HG03095 (cell line): ENCODE measurements at regions not wholly inside any gene's neighbourhood (a gene's known extent, or its start where the extent isn't known, plus 50 kb on each side); places are given as distances from the start of the nearest gene placed in this dataset.
"Not testable (repeated sequence)": the region's sequence is repeated elsewhere in the genome, so short reads cannot be mapped to it uniquely, and the experiment has no call there.

ENCODE experiments used
- ATAC-seq: cut with Tn5 transposase; IDR thresholded peaks from one replicate; pipeline ENCODE4 v1.9.1; 2021; ENCODE audit warnings: moderate library complexity; ENCODE audit not compliant: unreplicated experiment

DNA sequence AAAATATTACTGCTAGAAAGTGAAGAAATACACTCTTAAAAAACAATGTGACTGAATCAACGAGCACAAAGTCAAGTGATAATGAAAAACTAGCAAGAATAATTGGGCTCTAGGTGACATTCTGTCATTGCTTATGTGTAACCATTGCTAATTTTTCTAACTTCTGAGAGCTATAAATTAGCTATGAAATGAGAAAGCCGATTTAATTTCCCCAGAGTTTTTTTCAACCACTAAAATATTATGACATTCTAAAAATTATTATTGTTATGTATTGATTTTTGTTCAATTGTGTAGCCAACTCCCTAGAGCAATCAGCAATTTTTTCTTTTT lies 458.6 kb upstream of the ATXN8OS start:
- no peak for ATAC-seq

DNA sequence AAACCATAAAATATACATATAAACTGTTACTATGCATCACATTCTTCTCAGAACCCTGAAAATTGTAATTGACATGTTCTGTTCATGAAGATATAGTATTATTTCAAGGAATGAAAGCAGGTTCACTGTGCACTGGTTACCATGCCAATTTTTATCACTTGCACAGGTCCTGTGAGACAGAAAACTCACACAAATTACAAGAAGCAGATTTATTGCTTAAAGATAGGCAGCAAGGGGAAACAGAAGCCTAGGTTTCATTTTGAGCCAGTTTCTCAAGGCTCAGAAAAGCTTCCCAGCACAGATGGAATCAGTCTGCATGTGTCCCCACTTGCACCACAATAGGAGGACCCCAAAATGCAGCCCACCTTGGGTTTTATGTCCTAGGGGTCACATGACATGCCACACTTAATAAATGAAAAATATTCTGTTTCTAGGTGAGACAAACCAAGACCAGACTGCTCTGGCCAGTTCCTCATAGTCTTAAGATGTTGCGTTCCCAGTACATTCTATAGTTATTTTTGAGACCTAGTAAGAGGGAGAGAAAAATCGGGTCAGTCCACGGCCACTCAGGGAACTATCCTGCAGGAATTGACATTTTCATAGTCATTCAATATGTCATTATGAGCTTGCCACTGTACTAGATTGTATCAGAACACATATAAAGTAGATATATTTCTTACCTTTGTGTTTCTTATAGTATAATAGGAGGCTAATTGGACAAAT lies 459.1 kb upstream of the ATXN8OS start:
- ATAC-seq: no peak

- no peak for ATAC-seq
Observed at GRCh38 chr13:69644447-69644846, 463.2 kb upstream of the ATXN8OS start.

DNA sequence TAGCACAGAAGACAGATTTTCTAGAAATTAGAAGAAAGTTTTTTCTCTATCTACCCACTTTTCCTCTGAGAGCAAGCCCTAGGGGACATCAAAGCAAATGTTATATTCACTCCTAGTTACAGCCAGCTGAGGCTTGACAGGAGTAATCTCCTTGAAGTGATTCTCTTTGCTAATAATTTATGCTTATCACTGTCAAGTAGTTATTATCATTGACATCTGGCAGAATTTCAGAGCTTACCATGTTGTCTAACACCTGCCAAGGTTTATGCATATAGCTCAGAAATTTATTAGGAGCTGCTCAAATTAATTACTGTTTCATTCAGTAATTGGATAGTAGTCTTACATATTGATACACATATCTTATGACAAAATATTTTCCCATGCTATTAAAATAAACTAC lies 465.9 kb upstream of the ATXN8OS start:
- no peak for ATAC-seq

GRCh38 chr13:69633044-69633443 lies 474.6 kb upstream of the ATXN8OS start:
- no peak for ATAC-seq

- no peak for ATAC-seq
Observed at GRCh38 chr13:69623973-69624372, 483.7 kb upstream of the ATXN8OS start.

DNA sequence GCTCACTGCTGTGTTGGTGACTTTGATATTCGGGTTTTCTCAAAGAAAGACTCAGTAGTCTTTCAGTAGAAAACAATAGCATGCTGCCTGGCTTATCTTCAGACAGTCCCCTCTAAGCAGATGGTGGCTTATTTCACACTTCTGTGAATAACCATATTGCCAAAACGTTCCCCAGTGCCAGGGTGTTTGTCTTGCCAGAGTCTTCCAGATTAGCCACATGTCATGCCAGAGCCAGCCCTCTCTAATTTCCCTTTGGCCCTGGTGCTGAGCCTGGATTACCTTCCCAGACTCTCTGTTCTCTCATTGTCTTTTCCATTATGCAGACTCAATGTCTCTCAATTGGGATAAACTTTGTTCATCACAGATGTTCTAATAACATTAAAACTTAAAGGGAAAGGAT lies 488.0 kb upstream of the ATXN8OS start:
- ATAC-seq: no peak

DNA sequence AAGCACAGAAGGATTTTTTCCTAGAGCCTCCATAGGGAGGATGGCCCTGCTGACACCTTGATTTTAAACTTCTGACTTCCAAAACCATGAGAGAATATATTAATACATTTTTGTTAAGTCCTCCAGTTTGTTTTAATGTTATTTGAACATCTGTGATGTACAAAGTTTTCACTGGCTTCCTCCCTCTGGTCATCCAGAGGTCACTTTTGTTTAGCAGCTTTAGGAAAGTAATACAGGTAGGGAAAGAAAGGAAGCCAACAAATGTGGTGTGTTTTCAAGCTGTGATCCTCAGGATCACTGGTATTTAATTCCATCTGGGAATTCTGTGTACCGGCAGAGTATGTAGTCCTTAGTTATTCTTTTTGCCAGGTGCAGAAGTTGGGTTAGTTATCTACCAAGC lies 488.8 kb upstream of the ATXN8OS start:
- ATAC-seq: no peak

DNA sequence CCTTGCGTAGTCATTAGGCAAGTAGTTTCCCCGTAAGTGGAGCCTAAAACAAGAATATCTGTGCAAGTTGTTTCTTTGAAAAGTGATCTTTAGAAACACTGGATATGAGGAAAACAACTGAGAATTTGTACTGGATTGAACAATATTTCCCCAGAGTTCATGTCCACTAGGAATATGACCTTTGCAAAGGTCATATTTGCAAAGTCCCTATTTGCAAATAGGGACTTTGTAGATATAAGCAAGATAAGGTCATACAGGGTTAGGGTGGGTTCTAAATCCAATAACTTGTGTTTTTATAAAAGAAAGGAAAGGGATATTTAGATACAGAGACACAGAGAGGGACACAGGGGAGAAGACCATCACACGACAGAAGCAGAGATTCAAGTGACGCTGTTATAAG lies 489.2 kb upstream of the ATXN8OS start:
- ATAC-seq: no peak

GRCh38 chr13:69617587-69617986 lies 490.0 kb upstream of the ATXN8OS start:
- no peak for ATAC-seq

DNA sequence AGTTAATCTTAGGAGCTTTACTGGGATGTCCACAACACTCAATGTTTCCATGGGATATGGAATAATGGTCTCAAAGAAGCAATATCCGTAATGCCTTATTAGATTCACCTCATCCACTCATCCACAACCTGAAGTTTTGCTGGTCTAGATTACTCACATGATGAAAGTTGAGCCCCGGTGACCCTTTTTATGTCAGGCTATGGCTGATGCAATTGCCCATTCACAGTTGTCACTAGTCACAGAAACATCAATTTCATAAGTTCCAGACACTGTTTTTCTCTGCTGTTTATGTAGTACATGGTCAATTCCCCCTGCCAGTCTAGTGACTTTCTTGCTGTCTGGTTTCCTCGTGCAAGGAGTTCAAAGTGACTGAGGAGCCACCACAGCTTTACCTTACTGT lies 491.2 kb upstream of the ATXN8OS start:
- no peak for ATAC-seq

DNA sequence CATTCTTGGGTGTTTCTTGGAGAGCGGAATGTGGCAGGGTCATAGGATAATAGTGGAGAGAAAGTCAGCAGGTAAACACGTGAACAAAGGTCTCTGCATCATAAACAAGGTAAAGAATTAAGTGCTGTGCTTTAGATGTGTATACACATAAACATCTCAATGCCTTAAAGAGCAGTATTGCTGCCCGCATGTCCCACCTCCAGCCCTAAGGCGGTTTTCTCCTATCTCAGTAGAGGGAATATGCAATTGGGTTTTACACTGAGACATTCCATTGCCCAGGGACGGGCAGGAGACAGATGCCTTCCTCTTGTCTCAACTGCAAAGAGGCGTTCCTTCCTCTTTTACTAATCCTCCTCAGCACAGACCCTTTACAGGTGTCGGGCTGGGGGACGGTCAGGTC lies 492.6 kb upstream of the ATXN8OS start:
- not testable (repeated sequence) for ATAC-seq

GRCh38 chr13:69604698-69605097 lies 502.9 kb upstream of the ATXN8OS start:
- ATAC-seq: no peak

- ATAC-seq: no peak
Observed at GRCh38 chr13:69603144-69603853, 504.3 kb upstream of the ATXN8OS start.

- no peak for ATAC-seq
Observed at GRCh38 chr13:69601661-69602060, 506.0 kb upstream of the ATXN8OS start.

DNA sequence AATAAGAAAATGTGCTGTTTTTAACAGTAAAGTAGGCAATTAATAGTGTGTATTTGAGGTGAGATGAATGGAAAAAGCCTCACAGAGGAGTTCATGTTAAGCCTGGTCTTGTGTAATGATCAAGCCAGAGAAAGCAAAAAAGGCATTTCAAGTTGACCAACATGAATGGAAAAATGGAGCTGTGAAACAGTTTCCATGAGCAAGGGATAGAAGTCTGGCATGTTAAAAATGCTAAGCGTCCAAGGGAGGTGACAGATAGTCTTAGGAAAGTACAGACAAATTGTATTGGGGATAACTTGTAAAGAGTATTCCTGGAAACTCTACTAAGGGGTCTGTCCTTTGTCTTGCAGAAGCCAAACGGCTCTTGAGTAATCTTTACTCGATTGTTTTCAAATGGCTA lies 506.8 kb upstream of the ATXN8OS start:
- no peak for ATAC-seq

- no peak for ATAC-seq
Observed at GRCh38 chr13:69597088-69597487, 510.5 kb upstream of the ATXN8OS start.

GRCh38 chr13:69595181-69595580 lies 512.4 kb upstream of the ATXN8OS start:
- ATAC-seq: no peak

DNA sequence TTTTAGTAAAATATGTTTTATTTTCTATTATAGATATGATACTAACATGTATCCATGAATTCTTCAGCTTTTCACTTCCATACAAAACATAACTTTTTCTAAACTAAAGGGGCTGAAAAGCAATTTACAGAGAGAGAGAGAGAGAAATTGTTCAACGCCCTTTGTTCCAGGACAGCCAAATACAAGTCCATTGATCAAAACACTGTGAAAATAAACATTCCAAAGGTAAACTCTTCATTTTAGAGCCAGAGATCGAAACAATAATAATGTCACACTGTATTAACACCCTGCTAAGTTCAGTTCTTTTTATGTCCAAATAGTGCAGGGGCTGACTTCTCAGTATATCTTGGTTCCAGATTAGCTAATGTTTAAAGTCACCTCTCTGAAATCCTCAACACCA lies 516.2 kb upstream of the ATXN8OS start:
- no peak for ATAC-seq

DNA sequence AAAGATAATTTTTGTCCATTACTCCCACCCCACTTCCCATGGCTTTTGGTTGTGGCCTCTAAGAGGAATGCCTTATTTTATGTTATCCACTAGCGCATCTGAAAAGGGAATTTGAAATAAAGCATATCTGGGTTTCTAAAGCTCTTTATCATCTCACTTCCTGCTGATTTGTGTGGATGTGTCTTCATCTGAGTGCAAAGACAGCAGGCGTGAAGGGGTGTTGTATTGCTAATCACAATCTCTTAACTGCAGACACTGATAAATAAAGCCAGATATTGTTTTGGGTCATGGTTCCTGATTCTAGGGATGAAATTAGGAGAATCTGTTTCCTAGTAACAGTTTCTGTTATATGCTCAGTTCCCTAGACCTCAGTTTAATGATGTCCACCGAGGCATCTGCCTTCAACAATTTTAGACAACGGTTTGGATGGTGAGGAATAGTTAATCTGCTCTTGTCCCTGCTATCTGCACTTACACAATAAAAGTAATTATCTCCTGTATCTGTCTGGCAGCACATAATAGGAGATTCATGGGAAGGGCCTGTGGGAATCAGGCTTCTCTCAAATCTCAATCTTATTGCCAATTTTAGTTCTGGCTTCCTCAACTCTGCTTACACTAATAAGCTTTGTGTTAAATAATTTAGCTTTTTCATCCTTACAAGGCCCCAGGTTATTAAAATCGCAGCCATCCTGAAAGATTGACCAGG lies 517.9 kb upstream of the ATXN8OS start:
- ATAC-seq: no peak

DNA sequence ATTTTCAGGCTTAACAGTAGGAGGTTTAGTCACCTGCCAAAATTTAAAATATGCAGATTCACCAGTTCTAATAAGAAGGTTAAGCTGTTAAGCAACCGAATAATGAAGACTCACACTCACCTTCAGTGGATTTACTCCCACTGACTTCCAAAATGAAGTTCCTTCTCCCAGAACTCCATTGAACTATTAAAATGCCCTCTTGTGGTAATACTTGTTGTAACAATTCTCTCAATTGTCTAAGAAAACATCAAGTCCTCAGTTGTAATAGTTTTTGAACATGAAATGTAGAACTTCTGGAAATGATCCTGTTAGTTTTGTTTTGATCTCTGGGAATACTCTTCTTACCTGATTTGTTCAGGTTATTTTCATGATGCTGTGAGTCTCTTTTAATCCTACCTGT lies 522.0 kb upstream of the ATXN8OS start:
- no peak for ATAC-seq

GRCh38 chr13:69580255-69580654 lies 527.4 kb upstream of the ATXN8OS start:
- no peak for ATAC-seq
